ENCODE measurements at regions not wholly inside any gene's neighbourhood (a gene's known extent, or its start where the extent isn't known, plus 50 kb on each side); places are given as distances from the start of the nearest gene placed in this dataset.

GRCh38 chrX:120753413-120754251, 122.0 kb downstream of the CT47B1 start:
- no peak for TF ChIP-seq CTCF (IDR thresholded peaks at IDR 0.05; ENCODE audit: poor library complexity)
- no peak for TF ChIP-seq EZH2 (IDR thresholded peaks at IDR 0.05; ENCODE audit: borderline replicate concordance)
- TF ChIP-seq EZH2phosphoT487 (IDR thresholded peaks at IDR 0.05; ENCODE audit: low read depth, severe bottlenecking, unreplicated experiment), result no peak
